ENCODE measurements at regions not wholly inside any gene's neighbourhood (a gene's known extent, or its start where the extent isn't known, plus 50 kb on each side); places are given as distances from the start of the nearest gene placed in this dataset.
"Not testable (repeated sequence)": the region's sequence is repeated elsewhere in the genome, so short reads cannot be mapped to it uniquely, and the experiment has no call there.

DNA sequence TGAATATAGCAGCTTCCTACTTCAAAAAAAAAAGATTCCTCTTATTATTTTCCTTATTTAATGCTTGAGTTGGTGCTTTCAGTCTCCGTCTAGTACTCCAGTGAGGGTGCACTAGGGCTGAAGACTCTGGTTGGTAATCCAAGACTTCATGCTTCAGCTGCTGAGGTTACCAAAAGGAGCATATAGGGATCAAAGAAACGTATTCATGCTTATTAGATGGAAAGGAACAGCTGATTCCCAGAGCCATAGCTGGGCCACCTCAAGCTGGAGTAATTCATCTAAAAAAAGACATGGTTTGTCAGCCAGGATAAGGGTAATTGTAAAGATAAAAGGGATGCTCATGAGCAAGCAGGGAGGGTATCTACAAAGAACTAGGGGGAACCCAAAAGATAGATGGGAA is 131.7 kb upstream of the FAM47B start:
- Mint-ChIP-seq H3K27ac (ENCODE audit: low read depth, unreplicated experiment) (no peak overlapping the region), H3K27me3 (ENCODE audit: insufficient read depth, unreplicated experiment) (peaks cover 9% of the 10 kb centered on the region), H3K4me3 (ENCODE audit: unreplicated experiment) (no peak overlapping the region), H3K9me3 (ENCODE audit: unreplicated experiment) (no peaks in the 10 kb centered on the region), H3K36me3 (ENCODE audit: insufficient read depth, unreplicated experiment) (no peaks in the 10 kb centered on the region), H3K4me1 (ENCODE audit: insufficient read depth, unreplicated experiment) (no peaks in the 10 kb centered on the region)
- ChIA-PET CTCF (no interaction called here), POLR2A (no interaction called here)
- no TSS peak for BruUV-seq (replicated peaks)
- TF ChIP-seq, protein P1, sequence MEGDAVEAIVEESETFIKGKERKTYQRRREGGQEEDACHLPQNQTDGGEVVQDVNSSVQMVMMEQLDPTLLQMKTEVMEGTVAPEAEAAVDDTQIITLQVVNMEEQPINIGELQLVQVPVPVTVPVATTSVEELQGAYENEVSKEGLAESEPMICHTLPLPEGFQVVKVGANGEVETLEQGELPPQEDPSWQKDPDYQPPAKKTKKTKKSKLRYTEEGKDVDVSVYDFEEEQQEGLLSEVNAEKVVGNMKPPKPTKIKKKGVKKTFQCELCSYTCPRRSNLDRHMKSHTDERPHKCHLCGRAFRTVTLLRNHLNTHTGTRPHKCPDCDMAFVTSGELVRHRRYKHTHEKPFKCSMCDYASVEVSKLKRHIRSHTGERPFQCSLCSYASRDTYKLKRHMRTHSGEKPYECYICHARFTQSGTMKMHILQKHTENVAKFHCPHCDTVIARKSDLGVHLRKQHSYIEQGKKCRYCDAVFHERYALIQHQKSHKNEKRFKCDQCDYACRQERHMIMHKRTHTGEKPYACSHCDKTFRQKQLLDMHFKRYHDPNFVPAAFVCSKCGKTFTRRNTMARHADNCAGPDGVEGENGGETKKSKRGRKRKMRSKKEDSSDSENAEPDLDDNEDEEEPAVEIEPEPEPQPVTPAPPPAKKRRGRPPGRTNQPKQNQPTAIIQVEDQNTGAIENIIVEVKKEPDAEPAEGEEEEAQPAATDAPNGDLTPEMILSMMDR (IDR thresholded peaks at IDR 0.05; ENCODE audit: unreplicated experiment), result no peak
- no peak for DNase-seq (ENCODE audit: unreplicated experiment)
- intact Hi-C loops (cut with micrococcal nuclease), result no loop called here

DNA sequence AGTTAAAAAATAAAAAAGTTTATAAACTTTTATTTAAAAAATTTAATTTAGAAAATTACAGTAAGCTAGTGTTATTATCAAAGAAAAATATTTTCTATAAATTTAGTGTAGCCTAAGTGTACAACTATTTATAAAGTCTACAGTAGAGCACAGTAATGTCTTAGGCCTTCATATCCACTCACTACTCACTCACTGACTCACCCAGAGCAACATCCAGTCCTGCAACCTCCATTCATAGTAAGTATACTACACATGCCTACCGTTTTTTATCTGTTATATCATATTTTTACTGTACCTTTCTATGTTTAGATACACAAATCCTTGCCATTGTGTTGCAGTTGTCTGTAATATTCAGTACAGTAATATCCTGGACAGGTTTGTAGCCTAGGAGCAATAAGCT is 129.0 kb upstream of the FAM47B start:
- POLR2A ChIA-PET, result no interaction called here
- Mint-ChIP-seq H3K9me3 (ENCODE audit: unreplicated experiment) (no peaks in the 10 kb centered on the region), H3K27ac (ENCODE audit: low read depth, unreplicated experiment) (no peak overlapping the region), H3K4me3 (ENCODE audit: unreplicated experiment) (no peak overlapping the region), H3K36me3 (ENCODE audit: insufficient read depth, unreplicated experiment) (no peaks in the 10 kb centered on the region), H3K4me1 (ENCODE audit: insufficient read depth, unreplicated experiment) (no peaks in the 10 kb centered on the region), H3K27me3 (ENCODE audit: insufficient read depth, unreplicated experiment) (peaks cover 14% of the 10 kb centered on the region)
- intact Hi-C loops (cut with micrococcal nuclease), result no loop called here
- CTCF ChIA-PET, result no interaction called here
- TF ChIP-seq, protein P1 (IDR thresholded peaks at IDR 0.05; ENCODE audit: unreplicated experiment), result no peak
- no peak for DNase-seq (ENCODE audit: unreplicated experiment)
- no TSS peak for BruUV-seq (replicated peaks)

DNA sequence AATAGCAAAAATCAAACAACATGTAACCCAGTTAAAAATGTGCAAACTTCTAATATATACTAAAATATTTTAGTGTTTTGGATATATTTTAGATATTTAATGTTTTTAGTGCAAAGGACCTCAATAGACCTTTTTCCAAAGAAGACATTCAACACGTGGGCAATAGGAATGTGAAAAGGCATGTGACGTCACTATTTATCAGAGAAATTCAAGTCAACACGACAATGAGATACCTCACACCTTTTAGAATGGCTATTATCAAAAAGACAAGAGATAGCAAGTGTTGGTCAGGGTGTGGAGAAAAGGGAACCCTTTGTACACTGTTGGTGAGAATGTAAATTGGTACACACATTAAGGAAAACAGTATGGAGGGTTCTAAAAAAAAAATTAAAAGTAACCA is 115.6 kb upstream of the FAM47B start:
- Mint-ChIP-seq H3K4me1 (ENCODE audit: insufficient read depth, unreplicated experiment) (no peaks in the 10 kb centered on the region), H3K9me3 (ENCODE audit: unreplicated experiment) (peaks cover 6% of the 10 kb centered on the region), H3K27me3 (ENCODE audit: insufficient read depth, unreplicated experiment) (peaks cover 10% of the 10 kb centered on the region), H3K36me3 (ENCODE audit: insufficient read depth, unreplicated experiment) (no peaks in the 10 kb centered on the region), H3K4me3 (ENCODE audit: unreplicated experiment) (no peak overlapping the region), H3K27ac (ENCODE audit: low read depth, unreplicated experiment) (no peak overlapping the region)
- TF ChIP-seq, protein P1 (IDR thresholded peaks at IDR 0.05; ENCODE audit: unreplicated experiment), result no peak
- BruUV-seq (replicated peaks), result no TSS peak
- CTCF ChIA-PET, result no interaction called here
- POLR2A ChIA-PET, result no interaction called here
- DNase-seq (ENCODE audit: unreplicated experiment), result no peak
- intact Hi-C loops (cut with micrococcal nuclease), result no loop called here

DNA sequence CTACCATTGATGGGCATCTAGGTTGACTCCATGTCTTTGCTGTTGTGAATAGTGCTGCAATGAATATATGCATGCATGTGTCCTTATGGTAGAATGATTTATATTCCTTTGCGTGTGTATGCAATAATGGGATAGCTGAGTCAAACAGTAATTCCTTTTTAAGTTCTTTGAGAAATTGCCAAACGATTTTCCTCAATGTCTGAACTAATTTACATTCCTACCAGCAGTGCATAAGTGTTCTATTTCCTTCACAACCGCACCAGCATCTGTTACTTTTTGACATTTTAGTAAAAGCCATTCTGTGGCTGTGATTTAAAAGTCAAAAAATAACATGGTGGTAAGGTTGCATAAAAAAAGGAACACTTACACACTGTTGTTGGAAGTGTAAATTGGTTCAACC is 103.1 kb upstream of the FAM47B start:
- H3K4me3 Mint-ChIP-seq (ENCODE audit: unreplicated experiment), result no peak overlapping the region
- no TSS peak for BruUV-seq (replicated peaks)
- no peaks in the 10 kb centered on the region for H3K27me3 Mint-ChIP-seq (ENCODE audit: insufficient read depth, unreplicated experiment)
- ChIA-PET CTCF (interaction anchor here (0.6 kb wide), 2 partner anchors 578 to 647 kb away, joined by 3 read pairs; no protein-coding TSS in a partner anchor), POLR2A (no interaction called here)
- no peak overlapping the region for H3K27ac Mint-ChIP-seq (ENCODE audit: low read depth, unreplicated experiment)
- TF ChIP-seq, protein P1 (IDR thresholded peaks at IDR 0.05; ENCODE audit: unreplicated experiment), result no peak
- intact Hi-C loops (cut with micrococcal nuclease), result no loop called here
- DNase-seq (ENCODE audit: unreplicated experiment), result no peak
- no peaks in the 10 kb centered on the region for H3K9me3 Mint-ChIP-seq (ENCODE audit: unreplicated experiment)
- H3K36me3 Mint-ChIP-seq (ENCODE audit: insufficient read depth, unreplicated experiment), result no peaks in the 10 kb centered on the region
- no peaks in the 10 kb centered on the region for H3K4me1 Mint-ChIP-seq (ENCODE audit: insufficient read depth, unreplicated experiment)

DNA sequence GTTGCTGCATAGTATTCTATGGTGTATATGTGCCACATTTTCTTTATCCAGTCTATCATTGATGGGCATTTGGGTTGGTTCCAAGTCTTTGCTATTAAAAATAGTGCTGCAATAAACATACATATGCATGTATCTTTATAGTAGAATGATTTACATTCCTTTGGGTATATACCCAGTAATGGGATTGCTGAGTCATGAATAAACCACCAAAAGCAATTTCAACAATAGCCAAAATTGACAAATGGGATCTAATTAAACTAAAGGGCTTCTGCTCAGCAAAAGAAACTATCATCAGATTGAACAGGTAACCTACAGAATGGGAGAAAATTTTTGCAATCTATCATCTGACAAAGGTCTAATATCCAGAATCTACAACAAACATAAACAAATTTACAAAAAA is 101.4 kb upstream of the FAM47B start:
- H3K27ac Mint-ChIP-seq (ENCODE audit: low read depth, unreplicated experiment); BruUV-seq (replicated peaks); H3K36me3 Mint-ChIP-seq (ENCODE audit: insufficient read depth, unreplicated experiment); CTCF ChIA-PET; DNase-seq (ENCODE audit: unreplicated experiment); H3K9me3 Mint-ChIP-seq (ENCODE audit: unreplicated experiment); POLR2A ChIA-PET; intact Hi-C loops (cut with micrococcal nuclease); H3K27me3 Mint-ChIP-seq (ENCODE audit: insufficient read depth, unreplicated experiment); H3K4me1 Mint-ChIP-seq (ENCODE audit: insufficient read depth, unreplicated experiment); H3K4me3 Mint-ChIP-seq (ENCODE audit: unreplicated experiment): not testable (repeated sequence)

Data from MCF 10A (cell line).